ENCODE measurements at regions not wholly inside any gene's neighbourhood (a gene's known extent, or its start where the extent isn't known, plus 50 kb on each side); places are given as distances from the start of the nearest gene placed in this dataset.
"Not testable (repeated sequence)": the region's sequence is repeated elsewhere in the genome, so short reads cannot be mapped to it uniquely, and the experiment has no call there.

GRCh38 chr16:29206120-29206519 lies 200.4 kb downstream of the NPIPB11 start:
- peaks cover 10% of the 10 kb centered on the region for H3K27me3 Mint-ChIP-seq (ENCODE audit: insufficient read depth)
- peaks cover 20% of the 10 kb centered on the region for H3K4me1 Mint-ChIP-seq (ENCODE audit: low read depth)
- H3K27ac Mint-ChIP-seq, H3K4me3 Mint-ChIP-seq, DNase-seq: not testable (repeated sequence)
- peaks cover 24% of the 10 kb centered on the region for H3K9me3 Mint-ChIP-seq
- peaks cover 20% of the 10 kb centered on the region for H3K36me3 Mint-ChIP-seq (ENCODE audit: low read depth)

- DNase-seq, H3K4me3 Mint-ChIP-seq, H3K27ac Mint-ChIP-seq: not testable (repeated sequence)
- H3K9me3 Mint-ChIP-seq: peaks cover 24% of the 10 kb centered on the region
- peaks cover 10% of the 10 kb centered on the region for H3K27me3 Mint-ChIP-seq (ENCODE audit: insufficient read depth)
- peaks cover 29% of the 10 kb centered on the region for H3K4me1 Mint-ChIP-seq (ENCODE audit: low read depth)
- peaks cover 20% of the 10 kb centered on the region for H3K36me3 Mint-ChIP-seq (ENCODE audit: low read depth)
These were observed 201.4 kb downstream of the NPIPB11 start for GRCh38 chr16:29205151-29205550.

GRCh38 chr16:29204806-29205135 lies 201.7 kb downstream of the NPIPB11 start:
- no peak for TF ChIP-seq CTCF (IDR thresholded peaks at IDR 0.05)
- H3K27ac Mint-ChIP-seq: no peak overlapping the region
- no peak overlapping the region for H3K4me3 Mint-ChIP-seq
- H3K4me1 Mint-ChIP-seq (ENCODE audit: low read depth): peaks cover 33% of the 10 kb centered on the region
- H3K9me3 Mint-ChIP-seq: peaks cover 23% of the 10 kb centered on the region
- no peak for DNase-seq
- H3K36me3 Mint-ChIP-seq (ENCODE audit: low read depth): peaks cover 19% of the 10 kb centered on the region
- H3K27me3 Mint-ChIP-seq (ENCODE audit: insufficient read depth): peaks cover 10% of the 10 kb centered on the region

- not testable (repeated sequence) for DNase-seq, H3K4me3 Mint-ChIP-seq, H3K27ac Mint-ChIP-seq
- peaks cover 15% of the 10 kb centered on the region for H3K36me3 Mint-ChIP-seq (ENCODE audit: low read depth)
- peaks cover 10% of the 10 kb centered on the region for H3K27me3 Mint-ChIP-seq (ENCODE audit: insufficient read depth)
- peaks cover 39% of the 10 kb centered on the region for H3K4me1 Mint-ChIP-seq (ENCODE audit: low read depth)
- peaks cover 17% of the 10 kb centered on the region for H3K9me3 Mint-ChIP-seq
These were observed 202.3 kb downstream of the NPIPB11 start for GRCh38 chr16:29203933-29204805.

- not testable (repeated sequence) for H3K27me3 Mint-ChIP-seq (ENCODE audit: insufficient read depth); H3K4me3 Mint-ChIP-seq; DNase-seq; H3K27ac Mint-ChIP-seq
- Mint-ChIP-seq H3K9me3 (peaks cover 17% of the 10 kb centered on the region), H3K36me3 (ENCODE audit: low read depth) (peaks cover 15% of the 10 kb centered on the region), H3K4me1 (ENCODE audit: low read depth) (peaks cover 39% of the 10 kb centered on the region)
These were observed 203.2 kb downstream of the NPIPB11 start for GRCh38 chr16:29203046-29203932.

GRCh38 chr16:29202642-29203041 lies 203.9 kb downstream of the NPIPB11 start:
- not testable (repeated sequence) for H3K27me3 Mint-ChIP-seq (ENCODE audit: insufficient read depth); H3K27ac Mint-ChIP-seq; H3K4me3 Mint-ChIP-seq; DNase-seq
- peaks cover 39% of the 10 kb centered on the region for H3K4me1 Mint-ChIP-seq (ENCODE audit: low read depth)
- peaks cover 20% of the 10 kb centered on the region for H3K9me3 Mint-ChIP-seq
- H3K36me3 Mint-ChIP-seq (ENCODE audit: low read depth): peaks cover 15% of the 10 kb centered on the region

- DNase-seq; H3K4me3 Mint-ChIP-seq; H3K27me3 Mint-ChIP-seq (ENCODE audit: insufficient read depth); H3K27ac Mint-ChIP-seq: not testable (repeated sequence)
- peaks cover 15% of the 10 kb centered on the region for H3K36me3 Mint-ChIP-seq (ENCODE audit: low read depth)
- peaks cover 39% of the 10 kb centered on the region for H3K4me1 Mint-ChIP-seq (ENCODE audit: low read depth)
- peaks cover 17% of the 10 kb centered on the region for H3K9me3 Mint-ChIP-seq
These were observed 204.4 kb downstream of the NPIPB11 start for GRCh38 chr16:29202025-29202632.

GRCh38 chr16:29201296-29202024 lies 205.1 kb downstream of the NPIPB11 start:
- Mint-ChIP-seq H3K4me1 (ENCODE audit: low read depth) (peaks cover 39% of the 10 kb centered on the region), H3K9me3 (peaks cover 11% of the 10 kb centered on the region), H3K4me3 (peak overlapping the region; percentile 15; the same call in 1 of the 2 replicates)
- not testable (repeated sequence) for H3K27me3 Mint-ChIP-seq (ENCODE audit: insufficient read depth); H3K36me3 Mint-ChIP-seq (ENCODE audit: low read depth); DNase-seq; H3K27ac Mint-ChIP-seq

GRCh38 chr16:29200681-29201080 lies 205.8 kb downstream of the NPIPB11 start:
- not testable (repeated sequence) for H3K9me3 Mint-ChIP-seq; H3K36me3 Mint-ChIP-seq (ENCODE audit: low read depth); DNase-seq; H3K27me3 Mint-ChIP-seq (ENCODE audit: insufficient read depth)
- H3K4me1 Mint-ChIP-seq (ENCODE audit: low read depth): peaks cover 42% of the 10 kb centered on the region
- peak overlapping the region; percentile 83 for H3K4me3 Mint-ChIP-seq
- H3K27ac Mint-ChIP-seq: peak overlapping the region; percentile 92

GRCh38 chr16:29200135-29200601 lies 206.3 kb downstream of the NPIPB11 start:
- Mint-ChIP-seq H3K4me1 (ENCODE audit: low read depth) (peaks cover 47% of the 10 kb centered on the region), H3K4me3 (peak overlapping the region; percentile 83), H3K27ac (peak overlapping the region; percentile 92)
- not testable (repeated sequence) for H3K9me3 Mint-ChIP-seq; H3K36me3 Mint-ChIP-seq (ENCODE audit: low read depth); H3K27me3 Mint-ChIP-seq (ENCODE audit: insufficient read depth)
- peak; percentile 70 for DNase-seq

- not testable (repeated sequence) for H3K9me3 Mint-ChIP-seq; H3K27me3 Mint-ChIP-seq (ENCODE audit: insufficient read depth); H3K36me3 Mint-ChIP-seq (ENCODE audit: low read depth)
- H3K4me1 Mint-ChIP-seq (ENCODE audit: low read depth): peaks cover 51% of the 10 kb centered on the region
- peak overlapping the region; percentile 83 for H3K4me3 Mint-ChIP-seq
- peak overlapping the region; percentile 92 for H3K27ac Mint-ChIP-seq
- peak; percentile 32 for DNase-seq
These were observed 206.9 kb downstream of the NPIPB11 start for GRCh38 chr16:29199626-29200025.

Measured in HFFc6 (cell line).